ENCODE measurements at regions not wholly inside any gene's neighbourhood (a gene's known extent, or its start where the extent isn't known, plus 50 kb on each side); places are given as distances from the start of the nearest gene placed in this dataset.

DNA sequence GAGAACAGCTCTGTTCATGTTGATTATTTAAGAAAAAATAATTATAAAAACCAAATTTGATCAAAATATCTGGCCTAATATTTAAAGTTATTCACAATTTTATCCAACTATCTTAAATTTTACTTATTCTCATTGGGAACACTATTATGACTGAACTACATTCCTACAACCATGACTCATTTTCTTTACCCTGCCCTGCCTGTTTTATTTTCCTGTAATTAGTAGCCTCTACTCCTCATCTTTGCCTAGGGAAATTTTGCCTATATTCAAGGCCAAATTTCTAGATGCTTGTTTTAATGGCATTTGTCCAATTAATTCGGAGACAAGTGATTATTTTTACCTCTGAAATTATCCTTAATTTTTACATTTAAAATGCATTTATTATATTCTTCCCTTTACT lies 289.7 kb upstream of the TMEM229A start:
- no peak overlapping the region for H3K27ac ChIP-seq (ENCODE audit: low read depth in 1 of 2, low read length in 1 of 2)
- H3K9ac ChIP-seq (ENCODE audit: insufficient read depth in 1 of 2, low read length in 2 of 2), result no peak overlapping the region
- no peak for ATAC-seq (ENCODE audit: insufficient read depth, low FRiP score)
- TF ChIP-seq CTCF (IDR thresholded peaks at IDR 0.05; ENCODE audit: control extremely low read depth, extremely low read depth), result no peak
- H3K4me1 ChIP-seq (ENCODE audit: control insufficient read depth in 5 of 5, insufficient read depth in 5 of 5, low read length in 5 of 5), result peaks cover 0 to 14% (median 0%) of the 10 kb centered on the region in 5 donors
- H3K4me3 ChIP-seq, result no peak overlapping the region
- no peaks in the 10 kb centered on the region for H3K27me3 ChIP-seq (ENCODE audit: control insufficient read depth in 3 of 3, insufficient read depth in 3 of 3, low read length in 2 of 3)
- no peak for DNase-seq
- whole genome bisulfite sequencing, 2 donors, result 70 to 79% methylated on average over 1 of the region's 1 CpG
- no peaks in the 10 kb centered on the region for H3K9me3 ChIP-seq (ENCODE audit: control insufficient read depth in 4 of 4, insufficient read depth in 3 of 4, low read length in 3 of 4)
- no peaks in the 10 kb centered on the region for H3K36me3 ChIP-seq (ENCODE audit: control insufficient read depth in 4 of 4, insufficient read depth in 4 of 4, low read length in 4 of 4)

DNA sequence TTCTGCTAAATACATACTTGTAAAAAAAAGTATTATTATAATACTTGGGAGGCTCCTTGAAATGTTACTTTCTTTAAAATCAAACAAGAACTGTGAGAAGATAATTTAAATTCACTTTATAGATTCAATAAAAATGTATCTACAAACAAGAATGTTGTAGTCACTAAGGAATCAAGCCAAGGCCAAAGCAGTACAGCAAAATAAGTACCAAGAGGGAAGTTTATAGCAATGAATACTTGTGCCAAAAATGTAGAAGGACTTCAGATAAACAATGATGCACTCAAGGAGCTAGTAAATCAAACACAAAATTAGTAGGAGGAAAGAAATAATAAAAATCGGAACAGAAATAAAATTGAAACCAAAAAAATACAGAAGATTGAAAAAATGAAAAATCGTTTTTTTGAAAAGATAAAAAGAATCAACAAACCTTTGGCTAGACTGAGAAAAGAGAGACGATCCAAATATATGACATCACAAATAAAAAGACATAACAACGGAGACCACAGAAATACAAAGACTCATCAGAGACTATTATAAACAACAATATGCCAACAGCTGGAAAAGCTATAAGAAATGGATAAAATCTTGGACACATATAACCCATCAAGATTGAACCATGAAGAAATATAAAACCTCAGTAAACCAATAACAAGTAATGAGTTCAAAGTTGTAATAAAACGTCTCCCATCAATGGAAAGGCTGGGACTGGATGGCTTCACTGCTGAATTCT lies 286.0 kb upstream of the TMEM229A start:
- H3K9ac ChIP-seq (ENCODE audit: insufficient read depth in 1 of 2, low read length in 2 of 2), result no peak overlapping the region
- ATAC-seq (ENCODE audit: insufficient read depth, low FRiP score), result no peak
- 69 to 70% methylated on average over 5 of the region's 5 CpGs for WGBS, 2 donors
- H3K36me3 ChIP-seq (ENCODE audit: control insufficient read depth in 4 of 4, insufficient read depth in 4 of 4, low read length in 4 of 4), result no peaks in the 10 kb centered on the region
- H3K27ac ChIP-seq (ENCODE audit: low read depth in 1 of 2, low read length in 1 of 2), result no peak overlapping the region
- peak in 2 of 3 donors; percentile 75 to 83 for DNase-seq
- no peak for TF ChIP-seq CTCF (IDR thresholded peaks at IDR 0.05; ENCODE audit: control extremely low read depth, extremely low read depth)
- no peaks in the 10 kb centered on the region for H3K27me3 ChIP-seq (ENCODE audit: control insufficient read depth in 3 of 3, insufficient read depth in 3 of 3, low read length in 2 of 3)
- no peak overlapping the region for H3K4me3 ChIP-seq
- no peaks in the 10 kb centered on the region for H3K9me3 ChIP-seq (ENCODE audit: control insufficient read depth in 4 of 4, insufficient read depth in 3 of 4, low read length in 3 of 4)
- peaks cover 0 to 29% (median 0%) of the 10 kb centered on the region in 5 donors for H3K4me1 ChIP-seq (ENCODE audit: control insufficient read depth in 5 of 5, insufficient read depth in 5 of 5, low read length in 5 of 5)

DNA sequence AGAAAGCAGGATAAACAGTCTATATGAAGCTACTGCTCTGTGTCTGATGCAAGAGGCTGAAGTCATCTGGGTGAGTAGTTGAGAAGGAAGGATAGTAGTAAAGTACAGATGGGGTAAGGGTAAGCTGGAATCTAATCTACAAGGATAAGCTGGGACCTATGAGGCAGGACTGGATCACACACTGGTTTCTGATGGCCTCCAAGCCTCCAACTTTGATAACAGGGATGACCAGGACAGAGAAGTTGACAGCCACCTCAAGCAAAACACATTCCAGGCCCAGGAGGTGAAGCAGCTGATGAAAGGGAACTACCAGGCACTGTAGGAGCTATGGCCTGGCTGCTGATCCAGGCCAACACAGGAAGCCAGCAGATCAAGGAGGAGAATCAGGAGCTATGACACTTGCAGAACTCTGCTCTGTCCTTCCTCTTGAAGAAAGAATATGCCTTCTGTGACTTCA lies 278.1 kb upstream of the TMEM229A start:
- Histone ChIP-seq H3K9ac (ENCODE audit: insufficient read depth in 1 of 2, low read length in 2 of 2) (no peak overlapping the region), H3K27ac (ENCODE audit: low read depth in 1 of 2, low read length in 1 of 2) (no peak overlapping the region), H3K27me3 (ENCODE audit: control insufficient read depth in 3 of 3, insufficient read depth in 3 of 3, low read length in 2 of 3) (no peaks in the 10 kb centered on the region), H3K9me3 (ENCODE audit: control insufficient read depth in 4 of 4, insufficient read depth in 3 of 4, low read length in 3 of 4) (no peaks in the 10 kb centered on the region), H3K4me3 (no peak overlapping the region), H3K4me1 (ENCODE audit: control insufficient read depth in 5 of 5, insufficient read depth in 5 of 5, low read length in 5 of 5) (peaks cover 0 to 12% (median 0%) of the 10 kb centered on the region in 5 donors), H3K36me3 (ENCODE audit: control insufficient read depth in 4 of 4, insufficient read depth in 4 of 4, low read length in 4 of 4) (no peaks in the 10 kb centered on the region)
- TF ChIP-seq CTCF (IDR thresholded peaks at IDR 0.05; ENCODE audit: control extremely low read depth, extremely low read depth), result no peak
- DNase-seq (no peak), ATAC-seq (ENCODE audit: insufficient read depth, low FRiP score) (no peak)

GRCh38 chr7:124308384-124308783 lies 275.5 kb upstream of the TMEM229A start:
- ATAC-seq (ENCODE audit: insufficient read depth, low FRiP score) (no peak), DNase-seq (no peak)
- Histone ChIP-seq H3K9me3 (ENCODE audit: control insufficient read depth in 4 of 4, insufficient read depth in 3 of 4, low read length in 3 of 4) (no peaks in the 10 kb centered on the region), H3K4me1 (ENCODE audit: control insufficient read depth in 5 of 5, insufficient read depth in 5 of 5, low read length in 5 of 5) (peaks cover 0 to 4% (median 0%) of the 10 kb centered on the region in 5 donors), H3K4me3 (no peak overlapping the region), H3K9ac (ENCODE audit: insufficient read depth in 1 of 2, low read length in 2 of 2) (no peak overlapping the region), H3K36me3 (ENCODE audit: control insufficient read depth in 4 of 4, insufficient read depth in 4 of 4, low read length in 4 of 4) (no peaks in the 10 kb centered on the region), H3K27me3 (ENCODE audit: control insufficient read depth in 3 of 3, insufficient read depth in 3 of 3, low read length in 2 of 3) (no peaks in the 10 kb centered on the region), H3K27ac (ENCODE audit: low read depth in 1 of 2, low read length in 1 of 2) (no peak overlapping the region)
- TF ChIP-seq CTCF (IDR thresholded peaks at IDR 0.05; ENCODE audit: control extremely low read depth, extremely low read depth), result no peak
